Smooth muscle cell (in vitro differentiated cells): ENCODE measurements at regions not wholly inside any gene's neighbourhood (a gene's known extent, or its start where the extent isn't known, plus 50 kb on each side); places are given as distances from the start of the nearest gene placed in this dataset.

ENCODE experiments used
- DNase-seq: peaks from one replicate; lab custom pipeline; 2025; ENCODE audit not compliant: unreplicated experiment; lab: John Stamatoyannopoulos, UW
- H2AFZ ChIP-seq: fragments of 200-600 bp; sonication (generic); 2 replicates; pipeline ENCODE4 v1.6.0; 2016; ENCODE audit warnings: antibody characterized with exemption, low read depth, mild to moderate bottlenecking
- H3F3A ChIP-seq: fragments of 200-600 bp; sonication (generic); 2 replicates; pipeline ENCODE4 v1.6.0; 2017; ENCODE audit warnings: antibody characterized with exemption, low read depth
- H3K27ac ChIP-seq: fragments of 200-600 bp; sonication (generic); 2 replicates; pipeline ENCODE4 v1.5.1; 2016; ENCODE audit warnings: low read depth, mild to moderate bottlenecking
- H3K27me3 ChIP-seq: fragments of 200-600 bp; sonication (generic); 2 replicates; pipeline ENCODE4 v1.6.1; 2016; ENCODE audit warnings: low read depth, mild to moderate bottlenecking
- H3K36me3 ChIP-seq: fragments of 200-600 bp; sonication (generic); 2 replicates; pipeline ENCODE4 v1.5.1; 2016; ENCODE audit warnings: low read depth
- H3K4me1 ChIP-seq: fragments of 200-600 bp; sonication (generic); 2 replicates; pipeline ENCODE4 v1.5.1; 2016; ENCODE audit warnings: low read depth
- H3K4me2 ChIP-seq: fragments of 200-600 bp; sonication (generic); 2 replicates; pipeline ENCODE4 v1.6.0; 2016; ENCODE audit warnings: mild to moderate bottlenecking
- H3K4me3 ChIP-seq: fragments of 200-600 bp; sonication (generic); 2 replicates; pipeline ENCODE4 v1.5.1; 2016; ENCODE audit warnings: mild to moderate bottlenecking
- H3K79me2 ChIP-seq: fragments of 200-600 bp; sonication (generic); 2 replicates; pipeline ENCODE4 v1.6.0; 2016; ENCODE audit warnings: low read depth, mild to moderate bottlenecking
- H3K9ac ChIP-seq: fragments of 200-600 bp; sonication (generic); 2 replicates; pipeline ENCODE4 v1.6.0; 2016; ENCODE audit warnings: low read depth
- H3K9me3 ChIP-seq: fragments of 200-600 bp; sonication (generic); replicated peaks from 2 replicates; pipeline ENCODE4 v1.5.1; 2016; ENCODE audit warnings: low read depth
- H4K20me1 ChIP-seq: fragments of 200-600 bp; sonication (generic); 2 replicates; pipeline ENCODE4 v1.6.0; 2016; ENCODE audit warnings: low read depth
- WGBS: methylation state at CpG from one replicate; pipeline ENCODE4 v1.1.7; 2016; ENCODE audit warnings: low lambda C conversion rate; 5-methylcytosine and 5-hydroxymethylcytosine counted together
- TF ChIP-seq, protein P1 (sequence below): fragments of 200-600 bp; sonication (generic); IDR thresholded peaks from 2 replicates; pipeline ENCODE4 v1.5.1; 2017; ENCODE audit warnings: borderline replicate concordance, mild to moderate bottlenecking, antibody characterized with exemption; ENCODE audit not compliant: insufficient read depth, poor library complexity, severe bottlenecking

DNA sequence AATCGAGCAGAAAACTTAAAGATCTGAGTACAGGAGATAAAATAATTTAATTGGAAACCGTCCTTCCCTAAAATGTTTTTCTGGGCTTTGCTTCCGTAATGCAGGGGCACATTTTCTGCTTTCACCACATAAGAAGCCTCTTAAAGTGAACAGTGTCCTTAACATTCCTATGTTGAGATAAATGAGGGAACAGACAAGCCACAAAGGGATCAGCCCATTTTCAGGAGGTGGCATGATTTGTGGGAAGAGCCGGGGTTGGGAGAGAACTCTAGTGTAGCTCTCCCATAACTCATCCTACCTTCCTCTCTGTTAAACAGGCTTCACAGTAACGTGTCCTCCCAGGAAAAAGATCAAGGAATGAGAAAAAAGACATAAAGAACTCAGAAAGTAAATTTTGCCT, 56.9 kb upstream of the ACVR1C start:
- WGBS, result 30% methylated on average over 5 of the region's 5 CpGs
- peak overlapping the region; percentile 23 for H3K4me3 ChIP-seq
- H3K36me3 ChIP-seq, result no peaks in the 10 kb centered on the region
- H3K9me3 ChIP-seq, result no peaks in the 10 kb centered on the region
- H3K79me2 ChIP-seq, result no peaks in the 10 kb centered on the region
- H3K9ac ChIP-seq, result peak overlapping the region; percentile 37
- peak overlapping the region; percentile 46 for H3K27ac ChIP-seq
- H3K27me3 ChIP-seq, result no peaks in the 10 kb centered on the region
- H3K4me1 ChIP-seq, result no peaks in the 10 kb centered on the region
- no peaks in the 10 kb centered on the region for H4K20me1 ChIP-seq
- H3K4me2 ChIP-seq, result peak overlapping the region; percentile 72
- no peak for DNase-seq
- H3F3A ChIP-seq, result no peaks in the 10 kb centered on the region
- no peak overlapping the region for H2AFZ ChIP-seq
- TF ChIP-seq, protein P1, sequence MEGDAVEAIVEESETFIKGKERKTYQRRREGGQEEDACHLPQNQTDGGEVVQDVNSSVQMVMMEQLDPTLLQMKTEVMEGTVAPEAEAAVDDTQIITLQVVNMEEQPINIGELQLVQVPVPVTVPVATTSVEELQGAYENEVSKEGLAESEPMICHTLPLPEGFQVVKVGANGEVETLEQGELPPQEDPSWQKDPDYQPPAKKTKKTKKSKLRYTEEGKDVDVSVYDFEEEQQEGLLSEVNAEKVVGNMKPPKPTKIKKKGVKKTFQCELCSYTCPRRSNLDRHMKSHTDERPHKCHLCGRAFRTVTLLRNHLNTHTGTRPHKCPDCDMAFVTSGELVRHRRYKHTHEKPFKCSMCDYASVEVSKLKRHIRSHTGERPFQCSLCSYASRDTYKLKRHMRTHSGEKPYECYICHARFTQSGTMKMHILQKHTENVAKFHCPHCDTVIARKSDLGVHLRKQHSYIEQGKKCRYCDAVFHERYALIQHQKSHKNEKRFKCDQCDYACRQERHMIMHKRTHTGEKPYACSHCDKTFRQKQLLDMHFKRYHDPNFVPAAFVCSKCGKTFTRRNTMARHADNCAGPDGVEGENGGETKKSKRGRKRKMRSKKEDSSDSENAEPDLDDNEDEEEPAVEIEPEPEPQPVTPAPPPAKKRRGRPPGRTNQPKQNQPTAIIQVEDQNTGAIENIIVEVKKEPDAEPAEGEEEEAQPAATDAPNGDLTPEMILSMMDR, result no peak

DNA sequence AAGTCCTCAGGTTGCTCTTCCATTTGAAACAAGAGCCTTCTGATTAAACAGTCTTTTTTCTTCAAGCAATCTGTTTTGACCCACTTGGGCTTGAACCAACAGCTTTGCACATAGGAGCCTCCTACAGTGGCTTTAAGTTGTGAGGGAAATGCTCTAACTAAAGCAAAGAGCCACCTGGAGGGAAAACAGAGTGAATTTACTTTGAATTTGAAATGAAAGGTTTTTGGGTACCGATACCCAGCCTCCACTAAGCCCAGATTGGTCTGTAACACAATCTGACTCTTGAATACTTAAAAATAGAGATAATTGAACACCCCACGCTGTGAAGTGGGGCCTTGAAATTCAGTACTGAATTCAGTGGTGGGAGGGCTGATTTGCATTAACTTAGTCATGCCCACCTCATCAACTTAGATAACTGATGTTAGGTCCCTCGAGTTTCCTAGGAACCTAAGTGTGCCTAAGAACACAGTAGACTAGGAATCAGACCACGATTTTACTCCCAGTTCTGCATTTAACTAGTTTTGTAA, 56.3 kb upstream of the ACVR1C start:
- Histone ChIP-seq H4K20me1 (no peaks in the 10 kb centered on the region), H3K27me3 (no peaks in the 10 kb centered on the region), H3K4me2 (peak overlapping the region; percentile 72), H3K27ac (peak overlapping the region; percentile 46), H3K9me3 (no peaks in the 10 kb centered on the region), H2AFZ (no peak overlapping the region), H3K36me3 (no peaks in the 10 kb centered on the region), H3K4me1 (no peaks in the 10 kb centered on the region), H3K4me3 (peak overlapping the region; percentile 23), H3K9ac (peak overlapping the region; percentile 37), H3K79me2 (no peaks in the 10 kb centered on the region), H3F3A (no peaks in the 10 kb centered on the region)
- WGBS, result 30% methylated on average over 4 of the region's 4 CpGs
- no peak for DNase-seq
- TF ChIP-seq, protein P1, result no peak
